Uterus (tissue), 2 donors: ENCODE measurements at regions not wholly inside any gene's neighbourhood (a gene's known extent, or its start where the extent isn't known, plus 50 kb on each side); places are given as distances from the start of the nearest gene placed in this dataset.

ENCODE experiments used
- POLR2A ChIP-seq, 2 donors: fragments of 450-650 bp; IDR thresholded peaks; one replicate each; pipeline ENCODE4 v1.6.1; 2016; ENCODE audit warnings: antibody characterized with exemption in 2 of 2, mild to moderate bottlenecking in 1 of 2, moderate library complexity in 1 of 2
- TF ChIP-seq, protein P1 (sequence below), 4 experiments: fragments of 200-600 bp in 2 of 4; fragments of 450-650 bp in 2 of 4; sonication (generic) in 2 of 4; IDR thresholded peaks; one replicate each; pipeline ENCODE4 v1.5.1; 2016 to 2019; ENCODE audit warnings: antibody characterized with exemption in 4 of 4, mild to moderate bottlenecking in 2 of 4, moderate library complexity in 1 of 4

- TF ChIP-seq, protein P1, sequence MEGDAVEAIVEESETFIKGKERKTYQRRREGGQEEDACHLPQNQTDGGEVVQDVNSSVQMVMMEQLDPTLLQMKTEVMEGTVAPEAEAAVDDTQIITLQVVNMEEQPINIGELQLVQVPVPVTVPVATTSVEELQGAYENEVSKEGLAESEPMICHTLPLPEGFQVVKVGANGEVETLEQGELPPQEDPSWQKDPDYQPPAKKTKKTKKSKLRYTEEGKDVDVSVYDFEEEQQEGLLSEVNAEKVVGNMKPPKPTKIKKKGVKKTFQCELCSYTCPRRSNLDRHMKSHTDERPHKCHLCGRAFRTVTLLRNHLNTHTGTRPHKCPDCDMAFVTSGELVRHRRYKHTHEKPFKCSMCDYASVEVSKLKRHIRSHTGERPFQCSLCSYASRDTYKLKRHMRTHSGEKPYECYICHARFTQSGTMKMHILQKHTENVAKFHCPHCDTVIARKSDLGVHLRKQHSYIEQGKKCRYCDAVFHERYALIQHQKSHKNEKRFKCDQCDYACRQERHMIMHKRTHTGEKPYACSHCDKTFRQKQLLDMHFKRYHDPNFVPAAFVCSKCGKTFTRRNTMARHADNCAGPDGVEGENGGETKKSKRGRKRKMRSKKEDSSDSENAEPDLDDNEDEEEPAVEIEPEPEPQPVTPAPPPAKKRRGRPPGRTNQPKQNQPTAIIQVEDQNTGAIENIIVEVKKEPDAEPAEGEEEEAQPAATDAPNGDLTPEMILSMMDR (IDR thresholded peaks at IDR 0.05): no peak
- no peak for TF ChIP-seq POLR2A (IDR thresholded peaks at IDR 0.05)
These were observed 55.2 kb upstream of the SMAD6 start for GRCh38 chr15:66646799-66647198.
